ENCODE measurements at regions not wholly inside any gene's neighbourhood (a gene's known extent, or its start where the extent isn't known, plus 50 kb on each side); places are given as distances from the start of the nearest gene placed in this dataset.

GRCh38 chr12:89087876-89088275 lies 264.4 kb downstream of the DUSP6 start:
- DNase-seq = no peak

GRCh38 chr12:89087149-89087825 lies 265.0 kb downstream of the DUSP6 start:
- DNase-seq = no peak

- no peak for DNase-seq
These were observed 266.9 kb downstream of the DUSP6 start for GRCh38 chr12:89085421-89085820.

GRCh38 chr12:89084751-89085150 lies 267.6 kb downstream of the DUSP6 start:
- no peak for DNase-seq

- no peak for DNase-seq
These were observed 268.8 kb downstream of the DUSP6 start for GRCh38 chr12:89083491-89083890.

- DNase-seq = no peak
These were observed 269.9 kb downstream of the DUSP6 start for GRCh38 chr12:89082370-89082753.

- no peak for DNase-seq
These were observed 270.5 kb downstream of the DUSP6 start for GRCh38 chr12:89081719-89082369.

- DNase-seq = peak; percentile 13
These were observed 271.4 kb downstream of the DUSP6 start for GRCh38 chr12:89080793-89081465.

GRCh38 chr12:89075880-89076540 lies 276.3 kb downstream of the DUSP6 start:
- no peak for DNase-seq

- DNase-seq = no peak
These were observed 278.6 kb downstream of the DUSP6 start for GRCh38 chr12:89073659-89074058.

GRCh38 chr12:89073027-89073398 lies 279.3 kb downstream of the DUSP6 start:
- DNase-seq = no peak

- DNase-seq = no peak
These were observed 279.8 kb downstream of the DUSP6 start for GRCh38 chr12:89072294-89073026.

- DNase-seq = no peak
These were observed 281.7 kb downstream of the DUSP6 start for GRCh38 chr12:89070603-89071002.

GRCh38 chr12:89069431-89069830 lies 282.9 kb downstream of the DUSP6 start:
- DNase-seq = no peak

- DNase-seq = no peak
These were observed 284.7 kb downstream of the DUSP6 start for GRCh38 chr12:89067421-89068187.

GRCh38 chr12:89064780-89065179 lies 287.5 kb downstream of the DUSP6 start:
- no peak for DNase-seq

- DNase-seq = no peak
These were observed 288.1 kb downstream of the DUSP6 start for GRCh38 chr12:89064151-89064550.

- DNase-seq = no peak
These were observed 289.3 kb downstream of the DUSP6 start for GRCh38 chr12:89062996-89063395.

- DNase-seq = peak; percentile 48
These were observed 292.4 kb downstream of the DUSP6 start for GRCh38 chr12:89059721-89060541.

- no peak for DNase-seq
These were observed 293.2 kb downstream of the DUSP6 start for GRCh38 chr12:89059056-89059455.

GRCh38 chr12:89058402-89058801 lies 293.9 kb downstream of the DUSP6 start:
- no peak for DNase-seq
